HuH-7 (cell line): ENCODE measurements at regions not wholly inside any gene's neighbourhood (a gene's known extent, or its start where the extent isn't known, plus 50 kb on each side); places are given as distances from the start of the nearest gene placed in this dataset.

ENCODE experiments used
- DNase-seq: peaks from one replicate; pipeline ENCODE4 v3.0.0; 2011; ENCODE audit warnings: low spot score

GRCh38 chr2:225937625-225938187, 538.2 kb downstream of the NYAP2 start:
- no peak for DNase-seq

GRCh38 chr2:225932811-225933413, 533.4 kb downstream of the NYAP2 start:
- no peak for DNase-seq

- DNase-seq: no peak
These were observed 531.2 kb downstream of the NYAP2 start for GRCh38 chr2:225930687-225931086.

GRCh38 chr2:225920621-225921220, 521.2 kb downstream of the NYAP2 start:
- no peak for DNase-seq

GRCh38 chr2:225916692-225917091, 517.2 kb downstream of the NYAP2 start:
- no peak for DNase-seq

- DNase-seq: no peak
These were observed 511.5 kb downstream of the NYAP2 start for GRCh38 chr2:225911019-225911418.

- DNase-seq: no peak
These were observed 495.6 kb downstream of the NYAP2 start for GRCh38 chr2:225895126-225895525.

GRCh38 chr2:225894236-225894980, 494.9 kb downstream of the NYAP2 start:
- DNase-seq: no peak

- DNase-seq: no peak
These were observed 493.6 kb downstream of the NYAP2 start for GRCh38 chr2:225893151-225893550.

- DNase-seq: no peak
These were observed 492.3 kb downstream of the NYAP2 start for GRCh38 chr2:225891771-225892170.

GRCh38 chr2:225891013-225891412, 491.5 kb downstream of the NYAP2 start:
- DNase-seq: no peak

GRCh38 chr2:225889452-225889851, 489.9 kb downstream of the NYAP2 start:
- peak; percentile 28 for DNase-seq

GRCh38 chr2:225867071-225867470, 467.6 kb downstream of the NYAP2 start:
- DNase-seq: no peak

- DNase-seq: no peak
These were observed 466.0 kb downstream of the NYAP2 start for GRCh38 chr2:225865468-225865867.

GRCh38 chr2:225864394-225864793, 464.9 kb downstream of the NYAP2 start:
- no peak for DNase-seq

- DNase-seq: no peak
These were observed 443.4 kb downstream of the NYAP2 start for GRCh38 chr2:225842939-225843338.

- no peak for DNase-seq
These were observed 441.8 kb downstream of the NYAP2 start for GRCh38 chr2:225841314-225841713.

GRCh38 chr2:225837328-225837727, 437.8 kb downstream of the NYAP2 start:
- DNase-seq: no peak

GRCh38 chr2:225824748-225825449, 425.4 kb downstream of the NYAP2 start:
- no peak for DNase-seq

- no peak for DNase-seq
These were observed 421.8 kb downstream of the NYAP2 start for GRCh38 chr2:225821351-225821750.

- DNase-seq: no peak
These were observed 421.3 kb downstream of the NYAP2 start for GRCh38 chr2:225820826-225821225.

GRCh38 chr2:225814554-225814953, 415.0 kb downstream of the NYAP2 start:
- DNase-seq: no peak
